B cell (primary cell): ENCODE measurements at regions not wholly inside any gene's neighbourhood (a gene's known extent, or its start where the extent isn't known, plus 50 kb on each side); places are given as distances from the start of the nearest gene placed in this dataset.

Source experiments
- EZH2 ChIP-seq: IDR thresholded peaks from 2 replicates; pipeline ENCODE4 v1.6.1; 2012; ENCODE audit warnings: borderline replicate concordance, low read depth, mild to moderate bottlenecking, moderate library complexity, low read length; ENCODE audit not compliant: insufficient read depth, poor library complexity, severe bottlenecking
- TF ChIP-seq, protein P1 (sequence below): fragments of 200-600 bp; IDR thresholded peaks from one replicate; pipeline ENCODE4 v1.8.0; 2022; ENCODE audit warnings: antibody characterized with exemption, mild to moderate bottlenecking

DNA sequence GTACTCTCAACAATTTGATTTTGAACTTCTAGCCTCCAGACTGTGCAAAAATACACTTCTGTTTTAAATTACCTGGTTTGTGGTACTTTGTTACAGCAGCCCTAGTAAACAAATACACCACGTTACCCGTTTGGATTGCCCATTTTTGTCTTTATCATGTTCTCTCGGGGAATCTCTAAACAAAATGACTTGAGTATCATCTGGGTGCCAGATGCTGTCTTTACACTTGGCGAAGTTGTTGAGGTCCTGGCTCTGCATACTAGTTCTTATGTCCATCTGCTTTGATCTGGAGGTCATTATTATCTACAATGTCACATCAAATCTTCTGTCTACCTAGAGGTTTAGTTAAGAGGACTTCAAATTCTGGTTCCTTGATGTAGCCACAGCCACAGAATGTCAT lies 142.4 kb upstream of the NRIP1 start:
- TF ChIP-seq, protein P1, sequence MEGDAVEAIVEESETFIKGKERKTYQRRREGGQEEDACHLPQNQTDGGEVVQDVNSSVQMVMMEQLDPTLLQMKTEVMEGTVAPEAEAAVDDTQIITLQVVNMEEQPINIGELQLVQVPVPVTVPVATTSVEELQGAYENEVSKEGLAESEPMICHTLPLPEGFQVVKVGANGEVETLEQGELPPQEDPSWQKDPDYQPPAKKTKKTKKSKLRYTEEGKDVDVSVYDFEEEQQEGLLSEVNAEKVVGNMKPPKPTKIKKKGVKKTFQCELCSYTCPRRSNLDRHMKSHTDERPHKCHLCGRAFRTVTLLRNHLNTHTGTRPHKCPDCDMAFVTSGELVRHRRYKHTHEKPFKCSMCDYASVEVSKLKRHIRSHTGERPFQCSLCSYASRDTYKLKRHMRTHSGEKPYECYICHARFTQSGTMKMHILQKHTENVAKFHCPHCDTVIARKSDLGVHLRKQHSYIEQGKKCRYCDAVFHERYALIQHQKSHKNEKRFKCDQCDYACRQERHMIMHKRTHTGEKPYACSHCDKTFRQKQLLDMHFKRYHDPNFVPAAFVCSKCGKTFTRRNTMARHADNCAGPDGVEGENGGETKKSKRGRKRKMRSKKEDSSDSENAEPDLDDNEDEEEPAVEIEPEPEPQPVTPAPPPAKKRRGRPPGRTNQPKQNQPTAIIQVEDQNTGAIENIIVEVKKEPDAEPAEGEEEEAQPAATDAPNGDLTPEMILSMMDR: no peak
- no peak for TF ChIP-seq EZH2
